GM04503 (cell line): ENCODE measurements at regions not wholly inside any gene's neighbourhood (a gene's known extent, or its start where the extent isn't known, plus 50 kb on each side); places are given as distances from the start of the nearest gene placed in this dataset.

Source experiments
- DNase-seq: peaks from one replicate; pipeline ENCODE4 v3.0.0-alpha.2; 2012; ENCODE audit warnings: low read depth

DNA sequence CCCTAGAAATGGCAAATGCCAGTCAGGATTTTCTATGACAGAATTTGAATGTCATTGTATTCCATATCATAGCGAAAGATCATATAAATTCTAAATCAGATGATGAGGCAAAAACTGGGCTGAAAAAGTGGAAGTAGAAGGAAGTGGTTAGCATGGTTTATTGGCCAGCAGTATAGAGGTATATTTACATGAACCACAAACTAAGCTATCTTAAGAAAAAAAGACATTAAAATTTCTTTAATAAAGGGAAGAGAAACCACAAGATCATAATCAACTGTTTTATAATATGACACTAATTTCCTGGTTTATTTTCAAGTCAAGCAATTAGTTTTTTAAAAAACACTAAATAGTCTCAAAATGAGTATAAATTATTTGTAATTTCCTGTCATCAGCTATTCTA is 123.2 kb upstream of the LRP1B start:
- DNase-seq, result no peak

DNA sequence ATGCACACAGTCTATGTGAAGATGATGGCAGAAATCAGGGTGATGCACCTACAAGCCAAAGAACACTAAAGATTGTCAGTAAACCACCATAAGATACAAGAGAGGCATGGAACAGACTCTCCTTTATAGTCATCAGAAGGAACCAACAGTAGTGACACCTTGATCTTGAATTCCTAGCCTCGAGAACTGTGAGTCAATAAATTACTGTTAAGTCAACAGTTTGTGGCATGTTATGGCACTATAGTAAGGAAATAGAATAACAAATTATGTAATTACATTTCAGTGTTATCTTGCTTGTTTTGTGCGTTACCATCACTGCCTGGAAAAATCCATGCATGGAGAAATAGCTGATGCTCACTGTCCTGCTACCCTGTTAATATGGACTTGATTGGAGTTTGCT is 110.2 kb upstream of the LRP1B start:
- DNase-seq, result no peak

DNA sequence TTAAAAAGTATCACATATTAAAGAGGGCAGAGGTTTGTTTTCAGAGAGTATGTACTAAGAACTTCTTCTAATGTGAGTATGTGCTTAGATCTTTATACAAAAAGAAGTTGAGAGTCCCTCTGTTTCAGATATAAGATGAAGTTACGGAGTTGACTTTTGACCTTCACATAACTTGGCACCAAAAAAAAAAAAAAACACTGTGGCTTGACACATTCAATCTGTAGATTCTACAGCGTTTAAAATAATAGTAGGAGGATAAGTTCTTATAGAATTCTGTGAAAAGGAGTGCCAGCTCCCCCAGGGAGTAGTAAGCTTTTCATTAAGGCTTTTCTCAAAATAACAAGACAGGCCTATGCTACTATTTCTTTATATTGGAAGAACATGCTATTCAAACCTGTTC is 105.4 kb upstream of the LRP1B start:
- DNase-seq, result no peak

DNA sequence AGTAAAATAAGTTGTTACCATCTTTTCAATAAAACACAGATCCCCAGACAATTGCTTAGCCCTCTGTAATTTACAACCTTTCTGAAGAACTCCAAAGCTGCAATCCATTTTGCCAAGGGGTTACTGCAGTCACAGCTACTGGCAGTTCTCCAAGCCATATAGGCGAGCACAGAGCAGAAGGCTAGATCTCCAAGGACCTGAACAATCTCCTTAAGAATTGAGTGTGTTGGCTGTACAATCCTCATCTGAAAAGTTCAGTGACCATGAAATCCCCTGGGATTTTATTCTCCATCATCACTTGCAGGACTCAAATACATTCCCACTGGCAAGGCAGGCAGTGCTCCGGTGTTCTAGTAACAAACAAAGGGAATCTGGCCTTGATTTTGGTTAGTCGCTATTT is 103.9 kb upstream of the LRP1B start:
- no peak for DNase-seq

DNA sequence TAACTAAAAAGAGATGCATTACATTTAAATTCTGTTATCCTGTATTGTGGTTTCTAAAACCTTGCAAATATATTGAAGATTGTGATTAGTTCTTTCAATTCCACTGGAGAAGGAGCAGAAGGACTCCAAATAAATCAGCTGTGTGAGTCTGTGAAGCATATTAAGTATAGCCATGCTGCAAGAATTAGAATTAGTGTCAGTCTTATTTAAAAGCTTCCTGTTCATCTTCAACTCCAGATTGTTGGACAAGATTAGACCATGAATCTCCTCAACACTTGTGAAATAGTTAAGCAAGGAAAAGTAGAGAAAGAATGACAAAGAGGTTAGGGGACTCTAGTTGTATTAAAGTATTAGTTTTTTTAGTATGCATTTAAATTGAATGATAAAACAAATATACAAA is 92.5 kb upstream of the LRP1B start:
- DNase-seq, result no peak

DNA sequence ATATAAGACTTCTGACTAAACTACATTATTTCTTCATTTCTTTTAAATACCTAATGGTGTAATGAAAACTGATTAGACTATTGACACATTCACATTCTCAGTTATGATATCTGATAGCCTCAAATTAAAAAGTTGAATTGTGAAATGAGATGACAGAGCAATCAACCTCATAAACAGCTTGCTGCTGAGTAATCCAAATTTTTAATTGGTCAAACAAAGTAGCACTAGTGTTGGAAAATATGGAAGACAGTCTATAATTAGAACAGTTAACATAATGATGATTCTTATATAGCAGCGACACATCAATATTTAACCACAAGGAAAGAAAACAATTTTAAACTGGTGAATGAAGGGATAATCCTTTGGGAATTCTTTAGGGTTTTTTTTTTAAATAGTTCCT is 91.9 kb upstream of the LRP1B start:
- DNase-seq, result no peak

DNA sequence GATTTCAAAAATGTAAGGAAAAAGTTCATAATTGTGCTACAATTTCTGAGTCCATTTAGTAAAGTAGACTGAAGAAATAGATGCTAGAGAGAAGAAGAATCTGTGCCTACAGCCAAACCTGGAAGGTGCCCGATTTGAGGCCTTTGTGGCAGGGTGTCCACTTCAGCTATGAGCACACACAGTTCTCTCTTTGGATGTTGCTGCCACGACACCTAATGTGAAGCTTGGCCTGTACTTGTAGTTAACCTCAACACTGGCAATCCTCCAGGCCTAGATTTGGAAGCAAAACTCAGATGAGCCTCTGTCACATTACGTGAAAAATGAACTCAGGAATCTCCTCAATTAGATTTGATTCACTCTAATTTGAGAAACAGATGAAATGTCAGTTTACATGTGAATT is 90.1 kb upstream of the LRP1B start:
- no peak for DNase-seq

DNA sequence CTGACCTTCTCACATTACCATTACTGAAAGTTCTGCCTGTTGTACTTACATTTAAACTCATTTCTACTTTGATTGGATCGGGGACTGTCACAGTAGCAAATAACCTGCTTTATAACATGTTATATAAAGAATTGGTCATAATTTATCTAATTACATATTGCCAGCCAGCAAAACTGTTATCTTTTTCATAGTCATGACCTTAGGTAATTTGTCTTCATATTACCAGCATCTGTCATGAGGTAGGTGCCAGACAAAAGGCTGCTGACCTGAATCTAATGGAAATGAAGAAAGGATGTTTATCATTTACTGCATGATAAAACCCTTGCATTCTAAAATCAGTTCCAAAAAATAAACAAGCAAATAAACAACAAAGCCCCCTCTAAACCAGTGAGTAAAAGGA is 89.4 kb upstream of the LRP1B start:
- DNase-seq, result no peak

DNA sequence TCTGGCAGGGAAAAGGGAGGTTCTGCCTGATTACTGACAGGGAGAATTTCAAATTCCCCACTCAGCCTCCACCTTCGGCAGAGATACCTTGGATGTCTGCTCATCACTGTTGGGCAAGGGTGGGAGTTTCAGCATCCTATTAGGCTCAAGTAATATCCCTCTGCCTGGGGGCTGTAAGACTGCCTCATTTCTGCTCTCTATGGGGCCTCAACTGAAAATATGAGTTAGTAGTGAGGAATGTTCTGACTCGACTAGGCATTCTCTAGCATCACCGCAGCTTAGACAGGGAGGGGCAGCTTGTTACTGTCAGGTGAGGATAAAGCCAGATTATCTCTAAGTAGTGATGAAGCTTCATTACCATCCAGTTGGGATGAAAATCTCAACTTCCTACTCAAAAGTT is 87.7 kb upstream of the LRP1B start:
- no peak for DNase-seq

DNA sequence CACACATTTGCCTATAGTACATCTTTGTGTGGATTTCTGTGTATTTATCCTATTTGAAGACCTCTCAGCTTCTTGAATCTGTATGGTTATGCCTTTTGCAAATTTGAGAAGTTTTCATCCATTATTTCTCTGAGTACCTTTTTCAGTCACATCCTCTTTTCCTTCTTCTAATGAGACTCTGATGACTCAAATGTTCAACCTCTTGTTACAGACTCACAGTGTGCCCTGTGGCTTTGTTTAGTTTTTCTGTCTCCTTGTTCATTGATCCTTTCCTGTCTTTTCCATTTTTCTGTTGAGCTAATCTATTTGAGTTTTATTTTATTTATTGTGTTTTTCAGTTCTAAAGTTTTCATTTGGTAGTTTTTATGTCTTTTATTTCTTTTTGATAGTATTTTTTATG is 87.0 kb upstream of the LRP1B start:
- no peak for DNase-seq

DNA sequence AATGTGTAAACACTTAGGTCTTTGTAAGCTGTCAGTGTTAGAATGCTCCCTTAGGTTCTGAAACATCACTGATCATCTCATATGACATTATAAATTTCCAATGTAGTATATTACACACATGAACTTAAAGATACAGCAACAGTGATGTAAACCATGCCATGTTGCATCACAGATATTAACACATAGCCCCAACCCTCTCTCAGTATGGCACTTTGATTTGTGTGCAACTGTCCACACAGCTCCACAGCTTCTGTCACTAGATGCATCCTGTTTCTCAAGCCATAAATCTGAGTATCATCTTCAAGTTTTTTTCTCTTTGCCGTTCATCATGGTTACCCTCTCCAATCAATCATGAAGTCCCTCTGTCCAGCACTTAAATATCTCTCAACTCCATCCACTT is 69.2 kb upstream of the LRP1B start:
- no peak for DNase-seq

DNA sequence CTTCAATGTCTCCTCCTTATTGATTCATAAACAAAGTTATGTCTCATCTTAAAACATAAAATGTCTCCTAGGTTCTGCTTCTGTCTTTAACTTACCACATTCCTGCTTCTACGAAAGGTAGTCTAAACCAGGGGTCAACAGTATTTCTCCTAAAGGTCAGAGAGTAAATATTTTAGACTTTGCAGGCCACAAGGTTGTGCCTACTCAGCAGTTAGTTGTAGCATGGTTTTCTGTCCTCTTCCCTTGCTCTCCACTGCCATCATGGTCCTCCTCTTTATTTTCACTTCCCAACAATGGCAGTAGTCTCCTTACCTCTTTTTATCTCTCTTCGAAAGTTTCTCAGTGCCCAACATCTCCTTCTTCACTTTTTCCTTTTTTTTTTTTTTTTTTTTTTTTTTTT is 68.3 kb upstream of the LRP1B start:
- DNase-seq, result no peak

DNA sequence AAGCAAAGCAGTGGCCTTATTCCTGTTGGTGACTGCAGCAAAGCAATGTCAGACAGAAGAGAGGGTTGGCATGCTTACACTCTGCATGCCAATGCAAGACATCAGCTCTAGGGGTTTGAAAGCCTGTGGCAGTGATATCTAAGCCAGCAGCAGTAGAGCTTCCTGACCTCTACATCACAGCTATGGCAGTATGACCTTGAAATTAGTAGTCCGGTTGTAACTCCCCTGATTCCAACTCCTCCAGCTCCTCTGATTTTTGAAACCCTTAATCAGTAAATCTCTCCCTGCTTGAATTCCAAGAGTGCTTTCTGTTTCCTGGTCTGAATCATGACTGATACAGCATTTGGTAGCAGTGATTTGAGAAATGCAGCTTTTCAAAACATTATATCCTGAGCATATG is 60.0 kb upstream of the LRP1B start:
- DNase-seq, result no peak

DNA sequence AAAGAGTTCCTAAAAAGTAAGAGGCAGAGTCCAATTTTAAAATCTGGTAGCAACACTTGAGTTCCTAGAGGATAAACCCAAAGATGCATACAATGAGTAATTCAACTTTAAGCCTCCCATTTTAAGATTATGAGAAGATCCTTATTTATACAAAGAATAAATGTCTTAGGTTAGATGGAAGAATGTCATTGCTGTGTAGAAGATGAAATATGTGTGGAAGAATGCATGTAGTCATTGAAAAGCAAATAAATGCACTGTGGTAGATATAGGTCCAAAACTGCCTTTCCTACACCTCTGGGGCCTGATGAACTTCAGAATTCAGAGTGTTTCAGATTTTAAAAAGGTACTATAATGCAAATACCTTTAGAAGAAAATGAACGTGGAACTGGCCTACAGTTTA is 58.7 kb upstream of the LRP1B start:
- no peak for DNase-seq

DNA sequence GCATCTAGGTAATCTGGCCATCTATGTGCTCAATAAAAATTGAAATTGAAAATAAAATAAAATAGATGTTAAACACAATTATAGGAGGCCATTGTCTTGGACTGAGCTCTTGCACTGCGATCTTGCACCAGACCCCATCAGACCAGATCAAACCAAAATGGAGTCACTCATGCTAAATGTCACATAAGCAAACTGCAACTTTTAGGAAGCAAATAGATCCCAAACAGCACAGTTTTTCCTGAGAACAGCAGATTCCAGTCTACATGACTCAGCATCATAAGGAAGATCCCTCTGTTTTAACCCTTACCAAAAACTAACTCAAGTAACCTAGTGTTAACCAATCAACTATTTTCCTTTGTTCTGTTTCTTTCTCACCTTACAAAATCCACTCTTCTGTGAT is 57.7 kb upstream of the LRP1B start:
- DNase-seq, result no peak

DNA sequence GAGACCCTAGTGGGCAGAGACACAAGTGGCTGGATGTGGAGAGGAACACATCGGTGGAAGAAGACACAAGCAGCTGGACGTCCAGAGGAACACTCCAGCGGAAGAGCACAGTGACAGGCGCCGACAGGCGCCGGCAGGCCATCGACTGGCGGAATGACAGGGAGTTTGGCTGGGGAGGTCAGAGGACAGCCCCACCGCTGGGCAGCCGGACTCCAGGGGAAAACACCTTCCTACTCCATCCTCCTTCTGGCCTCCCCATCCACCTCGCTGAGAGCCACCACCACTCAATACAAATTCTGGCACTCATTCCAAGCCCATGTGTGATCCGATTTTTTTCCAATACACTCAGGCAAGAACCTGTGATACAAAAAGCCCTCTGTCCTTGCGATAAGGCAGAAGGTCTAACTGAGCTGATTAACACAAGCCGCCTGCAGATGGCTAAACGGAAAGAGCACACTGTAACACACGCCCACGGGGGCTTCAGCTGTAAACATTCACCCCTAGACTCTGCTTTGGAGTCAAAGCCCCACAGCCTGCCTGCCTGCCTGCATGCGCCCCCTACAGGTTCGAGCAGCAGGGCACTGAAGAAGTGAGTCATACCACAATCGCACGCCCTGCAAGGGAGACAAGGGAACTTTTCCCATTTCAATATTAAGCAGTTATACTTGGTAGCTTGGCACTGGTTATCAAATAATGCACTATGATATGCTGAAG is 50.2 kb upstream of the LRP1B start:
- DNase-seq, result no peak
